ENCODE measurements at regions not wholly inside any gene's neighbourhood (a gene's known extent, or its start where the extent isn't known, plus 50 kb on each side); places are given as distances from the start of the nearest gene placed in this dataset.

DNA sequence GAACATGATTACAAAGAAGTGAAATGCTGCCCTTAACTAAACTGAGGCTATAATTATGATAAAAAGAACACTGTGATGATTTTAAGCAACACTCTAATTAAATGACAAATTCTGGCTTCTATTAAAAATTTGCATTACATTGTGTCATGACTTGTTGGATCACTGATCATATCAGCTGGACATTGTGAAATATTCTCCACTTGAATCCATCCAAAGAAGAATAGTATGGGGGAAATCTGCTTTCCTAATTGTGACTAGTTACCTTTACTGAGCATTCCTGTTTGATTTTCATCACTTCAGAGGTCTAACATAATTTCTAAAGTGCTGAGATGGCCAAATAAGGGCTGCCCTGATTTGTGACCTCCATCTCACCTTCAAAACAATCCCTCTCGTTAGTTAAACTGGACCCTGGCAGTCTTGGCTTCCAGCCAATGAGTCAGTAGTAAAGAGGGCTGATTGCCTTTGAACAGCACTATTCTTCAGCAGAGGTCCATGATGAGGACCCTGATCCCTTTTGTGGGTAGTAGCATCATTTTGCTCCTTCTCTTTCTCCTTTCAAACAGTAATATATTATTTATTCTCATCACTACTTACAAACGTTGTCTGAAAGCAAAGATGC lies 53.5 kb upstream of the LEKR1 start:
- Histone ChIP-seq H3K9ac (ENCODE audit: low read length) (no peak overlapping the region), H3K9me3 (ENCODE audit: insufficient read depth, low read length) (no peaks in the 10 kb centered on the region), H3F3A (ENCODE audit: insufficient read depth) (no peaks in the 10 kb centered on the region), H2AFZ (ENCODE audit: low read depth, low read length, severe bottlenecking) (no peak overlapping the region), H3K27me3 (ENCODE audit: low read length) (no peaks in the 10 kb centered on the region), H3K27ac (ENCODE audit: low read depth, low read length) (no peak overlapping the region), H3K4me2 (ENCODE audit: low read depth, low read length, poor library complexity, severe bottlenecking) (no peak overlapping the region), H3K36me3 (ENCODE audit: low read length) (no peaks in the 10 kb centered on the region), H4K20me1 (ENCODE audit: low read depth, low read length) (no peaks in the 10 kb centered on the region), H3K9me2 (replicated peaks; ENCODE audit: insufficient read depth, low read length) (no peaks in the 10 kb centered on the region), H3K4me3 (ENCODE audit: insufficient read depth, low read length, poor library complexity, severe bottlenecking) (no peak overlapping the region), H3K79me2 (ENCODE audit: insufficient read depth, low read length) (no peaks in the 10 kb centered on the region)
- TF ChIP-seq, protein P1, sequence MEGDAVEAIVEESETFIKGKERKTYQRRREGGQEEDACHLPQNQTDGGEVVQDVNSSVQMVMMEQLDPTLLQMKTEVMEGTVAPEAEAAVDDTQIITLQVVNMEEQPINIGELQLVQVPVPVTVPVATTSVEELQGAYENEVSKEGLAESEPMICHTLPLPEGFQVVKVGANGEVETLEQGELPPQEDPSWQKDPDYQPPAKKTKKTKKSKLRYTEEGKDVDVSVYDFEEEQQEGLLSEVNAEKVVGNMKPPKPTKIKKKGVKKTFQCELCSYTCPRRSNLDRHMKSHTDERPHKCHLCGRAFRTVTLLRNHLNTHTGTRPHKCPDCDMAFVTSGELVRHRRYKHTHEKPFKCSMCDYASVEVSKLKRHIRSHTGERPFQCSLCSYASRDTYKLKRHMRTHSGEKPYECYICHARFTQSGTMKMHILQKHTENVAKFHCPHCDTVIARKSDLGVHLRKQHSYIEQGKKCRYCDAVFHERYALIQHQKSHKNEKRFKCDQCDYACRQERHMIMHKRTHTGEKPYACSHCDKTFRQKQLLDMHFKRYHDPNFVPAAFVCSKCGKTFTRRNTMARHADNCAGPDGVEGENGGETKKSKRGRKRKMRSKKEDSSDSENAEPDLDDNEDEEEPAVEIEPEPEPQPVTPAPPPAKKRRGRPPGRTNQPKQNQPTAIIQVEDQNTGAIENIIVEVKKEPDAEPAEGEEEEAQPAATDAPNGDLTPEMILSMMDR (IDR thresholded peaks at IDR 0.05; ENCODE audit: insufficient read depth, low read length, poor library complexity, severe bottlenecking): no peak
- TF ChIP-seq EZH2phosphoT487 (conservative IDR thresholded peaks at IDR 0.05; ENCODE audit: low read length): no peak

DNA sequence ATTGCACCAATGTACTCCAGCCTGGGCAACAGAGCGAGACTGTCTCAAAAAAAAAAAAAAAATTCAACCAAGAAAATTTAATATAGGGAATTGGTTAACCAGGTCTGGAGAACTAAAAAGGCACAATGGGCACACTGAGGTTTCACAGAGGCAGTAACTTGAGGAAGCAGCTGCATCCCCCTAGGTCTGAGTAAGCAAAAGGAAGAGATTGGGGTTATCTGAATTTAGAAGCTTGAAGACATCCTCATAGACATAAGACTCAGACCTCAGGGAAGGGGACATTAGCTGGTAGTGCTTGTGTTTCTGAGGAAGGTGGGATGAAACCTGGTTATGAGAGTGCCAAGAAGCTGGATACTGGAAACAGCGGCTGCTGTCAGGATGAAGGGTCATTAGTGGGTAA lies 50.1 kb upstream of the LEKR1 start:
- Histone ChIP-seq H3K4me3 (ENCODE audit: insufficient read depth, low read length, poor library complexity, severe bottlenecking) (no peak overlapping the region), H3K9ac (ENCODE audit: low read length) (no peak overlapping the region), H3K36me3 (ENCODE audit: low read length) (no peaks in the 10 kb centered on the region), H2AFZ (ENCODE audit: low read depth, low read length, severe bottlenecking) (no peak overlapping the region), H3K9me2 (replicated peaks; ENCODE audit: insufficient read depth, low read length) (no peaks in the 10 kb centered on the region), H3F3A (ENCODE audit: insufficient read depth) (no peaks in the 10 kb centered on the region), H3K27ac (ENCODE audit: low read depth, low read length) (no peak overlapping the region), H4K20me1 (ENCODE audit: low read depth, low read length) (no peaks in the 10 kb centered on the region), H3K4me2 (ENCODE audit: low read depth, low read length, poor library complexity, severe bottlenecking) (no peak overlapping the region), H3K79me2 (ENCODE audit: insufficient read depth, low read length) (no peaks in the 10 kb centered on the region), H3K27me3 (ENCODE audit: low read length) (no peaks in the 10 kb centered on the region), H3K9me3 (ENCODE audit: insufficient read depth, low read length) (no peaks in the 10 kb centered on the region)
- no peak for TF ChIP-seq EZH2phosphoT487 (conservative IDR thresholded peaks at IDR 0.05; ENCODE audit: low read length)

All from SU-DHL-6 (cell line).